Uterus (tissue), 2 donors: ENCODE measurements at regions not wholly inside any gene's neighbourhood (a gene's known extent, or its start where the extent isn't known, plus 50 kb on each side); places are given as distances from the start of the nearest gene placed in this dataset.

ENCODE experiments used
- CTCF ChIP-seq, 4 experiments: fragments of 200-600 bp in 2 of 4; fragments of 450-650 bp in 2 of 4; sonication (generic) in 2 of 4; IDR thresholded peaks; one replicate each; pipeline ENCODE4 v1.5.1; 2016 to 2019; ENCODE audit warnings: antibody characterized with exemption in 4 of 4, mild to moderate bottlenecking in 2 of 4, moderate library complexity in 1 of 4
- POLR2A ChIP-seq, 2 donors: fragments of 450-650 bp; IDR thresholded peaks; one replicate each; pipeline ENCODE4 v1.6.1; 2016; ENCODE audit warnings: antibody characterized with exemption in 2 of 2, mild to moderate bottlenecking in 1 of 2, moderate library complexity in 1 of 2

DNA sequence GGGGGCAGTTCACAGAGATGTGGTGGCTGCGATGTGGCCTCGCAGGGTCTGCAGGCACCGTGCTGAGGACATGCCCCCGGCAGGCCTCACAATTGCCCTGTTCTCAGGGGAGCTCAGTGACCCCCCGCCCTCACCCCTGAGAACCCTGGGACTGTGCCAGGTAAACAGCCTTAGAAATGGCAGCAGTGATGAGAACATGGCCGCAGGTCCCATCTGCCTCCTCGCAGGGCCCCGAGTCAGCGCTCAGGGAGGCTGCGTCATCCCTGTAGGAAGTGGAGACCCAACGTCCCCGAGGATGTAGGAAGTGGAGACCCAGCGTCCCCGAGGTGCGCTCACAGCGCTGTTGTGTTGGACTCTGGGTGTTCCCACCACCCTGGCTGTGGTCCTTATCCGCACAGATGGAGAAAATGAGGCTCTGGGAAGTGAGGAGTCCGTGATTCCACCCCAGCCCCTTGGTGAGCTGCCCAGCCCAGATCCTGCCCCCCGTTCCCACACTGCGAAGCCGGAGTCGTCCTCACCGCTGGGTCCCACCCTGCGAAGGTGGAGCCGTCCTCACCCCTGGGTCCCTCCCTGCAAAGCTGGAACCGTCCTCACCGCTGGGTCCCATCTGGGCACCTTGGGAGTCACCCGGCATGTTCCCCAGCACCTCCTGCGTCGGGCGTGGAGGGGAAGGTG lies 1086.8 kb downstream of the BRD1 start:
- TF ChIP-seq CTCF (IDR thresholded peaks at IDR 0.05), result no peak
- TF ChIP-seq POLR2A (IDR thresholded peaks at IDR 0.05), result no peak
